Heart right ventricle (tissue), 16 donors: ENCODE measurements at regions not wholly inside any gene's neighbourhood (a gene's known extent, or its start where the extent isn't known, plus 50 kb on each side); places are given as distances from the start of the nearest gene placed in this dataset.

ENCODE experiments used
- ATAC-seq, 8 donors: fragments of 200-7000 bp; cut with Tn5 transposase; one replicate each; pipeline ENCODE4 v1.9.1; 2020; ENCODE audit warnings: mild to moderate bottlenecking in 8 of 8, moderate library complexity in 8 of 8, moderate number of reproducible peaks in 1 of 8
- DNase-seq, 2 donors: peaks; one replicate each; pipeline ENCODE4 v3.0.0-alpha.2; 2020
- H3K27ac ChIP-seq, 10 donors: fragments of 200-600 bp; sonication (generic) in 2 of 10; one replicate each; pipeline versions ENCODE4 v1.5.0 to v1.8.0; 2020 to 2022; ENCODE audit warnings: mild to moderate bottlenecking in 3 of 10
- H3K27me3 ChIP-seq, 7 donors: fragments of 200-600 bp; one replicate each; pipeline ENCODE4 v1.8.0; 2021 to 2022; ENCODE audit warnings: mild to moderate bottlenecking in 2 of 7
- H3K36me3 ChIP-seq, 9 donors: fragments of 200-600 bp; sonication (generic) in 1 of 9; one replicate each; pipeline versions ENCODE4 v1.5.0 to v1.8.0; 2020 to 2022; ENCODE audit warnings: mild to moderate bottlenecking in 2 of 9
- H3K4me1 ChIP-seq, 9 donors: fragments of 200-600 bp; sonication (generic) in 1 of 9; one replicate each; pipeline versions ENCODE4 v1.5.0 to v1.8.0; 2020 to 2022; ENCODE audit warnings: mild to moderate bottlenecking in 4 of 9
- H3K4me3 ChIP-seq, 10 donors: fragments of 200-600 bp; sonication (generic) in 2 of 10; one replicate each; pipeline versions ENCODE4 v1.5.0 to v1.8.0; 2020 to 2022; ENCODE audit warnings: mild to moderate bottlenecking in 7 of 10, moderate library complexity in 2 of 10
- H3K9me3 ChIP-seq, 11 donors: fragments of 200-600 bp in 10 of 11; sonication (generic) in 2 of 11; one replicate each; pipeline versions ENCODE4 v1.5.0 to v1.8.0; 2013 to 2022; ENCODE audit warnings: mild to moderate bottlenecking in 2 of 11, control low read depth in 1 of 11, moderate library complexity in 1 of 11
- WGBS, 2 donors: extraction: QIAGEN DNeasy Blood & Tissue Kit; methylation state at CpG; one replicate each; pipeline ENCODE4 v1.1.7; 2013; ENCODE audit warnings: inconsistent platforms in 1 of 2; 5-methylcytosine and 5-hydroxymethylcytosine counted together
- intact Hi-C, 10 donors: fragments of 100-400 bp; cut with DNase I; formaldehyde crosslinking; loops; one replicate each; pipeline versions ENCODE4 v1.11.1 to v1.14.2; 2022
- TF ChIP-seq, protein P1 (sequence below), 9 donors: fragments of 200-600 bp; sonication (generic) in 2 of 9; IDR thresholded peaks; one replicate each; pipeline versions ENCODE4 v1.5.0 to v1.8.0; 2021 to 2022; ENCODE audit warnings: antibody characterized with exemption in 9 of 9, mild to moderate bottlenecking in 5 of 9, moderate library complexity in 1 of 9
- donor health status: Arrhythmogenic right ventricular cardiomyopathy.
- donor health status: ischemic (EF 13 %, LVEDD 7.1; RV severe dilation, severe dysfunction).
- donor health status: healthy with polysubstance abuse.
- donor health status: DM: no; HTN: yes; CAD: no.
- donor health status: DM: no; HTN: no; CAD: no.
- donor health status: ischemic (EF 25% LVEDD 6.9; RV normal size, moderate dysfunction).
- donor health status: ischemic (EF 25% LVEDD 5.7; RV mildly dilated, moderate dysfunction).
- donor health status: healthy.
- donor health status: DM: yes; HTN: yes; CAD: no.
- donor health status: Ischemic cardiomyopathy.
- donor health status: ischemic (EF 35%, LVEDD 5.7; RV mildly dilated, moderate dysfunction).
- donor health status: nonischemic (EF 11% LVEDD 7.7; RV severe dilation, severe dysfunction).
- donor health status: DM: yes; HTN: yes; CAD: no.
- donor health status: PGD.
- donor health status: ischemic (EF 29% LVEDD 5.4; RV normal size, mild dysfunction).
- donor health status: nonischemic (EF 23%, LVEDD 6.1; RV moderate dilation, normal function).

DNA sequence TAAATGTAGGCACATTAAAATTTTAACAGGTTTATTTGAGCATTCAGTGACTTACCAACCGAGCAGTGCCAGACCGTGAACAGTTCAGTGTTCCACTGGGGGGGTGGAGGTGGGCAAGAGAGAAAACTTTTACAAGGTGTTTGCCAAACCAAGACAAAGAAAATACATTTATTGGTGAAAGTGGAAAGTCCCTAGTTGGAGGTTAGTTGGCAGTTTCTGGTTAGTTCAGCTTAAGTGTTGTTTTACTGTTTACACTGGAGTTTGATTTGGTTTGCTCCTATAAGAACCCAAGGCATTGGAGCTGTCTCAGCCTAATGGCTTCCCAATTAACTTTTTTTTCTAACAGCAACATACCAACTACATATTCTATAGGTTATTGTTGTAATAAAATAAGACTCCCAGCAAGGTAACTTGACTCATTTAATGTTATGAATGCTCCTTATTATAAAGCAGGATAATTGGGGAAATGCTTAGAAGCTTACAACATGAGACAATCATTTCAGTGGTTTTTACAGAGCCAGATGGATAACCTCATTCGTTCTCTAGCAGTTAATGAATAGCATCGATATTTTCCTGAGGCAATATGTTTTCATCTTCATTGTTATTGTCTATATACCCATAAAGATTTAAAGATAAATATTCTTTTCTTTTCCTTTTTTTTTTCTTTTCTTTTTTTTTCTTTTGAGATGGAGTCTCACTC, 115.8 kb downstream of the ETNK1 start:
- TF ChIP-seq, protein P1, sequence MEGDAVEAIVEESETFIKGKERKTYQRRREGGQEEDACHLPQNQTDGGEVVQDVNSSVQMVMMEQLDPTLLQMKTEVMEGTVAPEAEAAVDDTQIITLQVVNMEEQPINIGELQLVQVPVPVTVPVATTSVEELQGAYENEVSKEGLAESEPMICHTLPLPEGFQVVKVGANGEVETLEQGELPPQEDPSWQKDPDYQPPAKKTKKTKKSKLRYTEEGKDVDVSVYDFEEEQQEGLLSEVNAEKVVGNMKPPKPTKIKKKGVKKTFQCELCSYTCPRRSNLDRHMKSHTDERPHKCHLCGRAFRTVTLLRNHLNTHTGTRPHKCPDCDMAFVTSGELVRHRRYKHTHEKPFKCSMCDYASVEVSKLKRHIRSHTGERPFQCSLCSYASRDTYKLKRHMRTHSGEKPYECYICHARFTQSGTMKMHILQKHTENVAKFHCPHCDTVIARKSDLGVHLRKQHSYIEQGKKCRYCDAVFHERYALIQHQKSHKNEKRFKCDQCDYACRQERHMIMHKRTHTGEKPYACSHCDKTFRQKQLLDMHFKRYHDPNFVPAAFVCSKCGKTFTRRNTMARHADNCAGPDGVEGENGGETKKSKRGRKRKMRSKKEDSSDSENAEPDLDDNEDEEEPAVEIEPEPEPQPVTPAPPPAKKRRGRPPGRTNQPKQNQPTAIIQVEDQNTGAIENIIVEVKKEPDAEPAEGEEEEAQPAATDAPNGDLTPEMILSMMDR (IDR thresholded peaks at IDR 0.05), result no peak
- Histone ChIP-seq H3K27ac (no peak overlapping the region), H3K27me3 (no peaks in the 10 kb centered on the region), H3K4me1 (no peaks in the 10 kb centered on the region), H3K9me3 (no peaks in the 10 kb centered on the region), H3K4me3 (no peak overlapping the region), H3K36me3 (no peaks in the 10 kb centered on the region)
- intact Hi-C loops, result no loop called here
- DNase-seq (no peak), ATAC-seq (no peak)
- WGBS, 2 donors, result 81 to 92% methylated on average over 4 of the region's 4 CpGs

DNA sequence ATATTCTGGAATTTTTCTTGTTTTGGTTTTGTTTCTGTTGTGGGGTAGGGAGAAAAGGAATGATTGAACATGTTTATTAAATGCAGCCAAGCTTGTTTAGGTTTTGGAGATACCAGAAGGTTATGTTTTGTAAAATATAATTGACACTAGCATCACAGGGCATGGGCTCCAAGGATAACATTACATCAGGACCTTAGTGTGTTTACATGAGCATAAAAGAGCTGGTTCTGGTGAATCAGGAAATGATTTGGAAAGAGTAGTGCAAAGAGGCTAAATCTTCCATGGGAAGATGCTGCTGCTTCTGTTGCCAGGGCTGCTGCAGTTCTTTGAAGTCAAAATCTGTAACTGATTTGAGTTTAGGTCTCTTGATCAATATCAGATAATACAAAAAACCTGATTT, 118.7 kb downstream of the ETNK1 start:
- TF ChIP-seq, protein P1 (IDR thresholded peaks at IDR 0.05), result no peak

DNA sequence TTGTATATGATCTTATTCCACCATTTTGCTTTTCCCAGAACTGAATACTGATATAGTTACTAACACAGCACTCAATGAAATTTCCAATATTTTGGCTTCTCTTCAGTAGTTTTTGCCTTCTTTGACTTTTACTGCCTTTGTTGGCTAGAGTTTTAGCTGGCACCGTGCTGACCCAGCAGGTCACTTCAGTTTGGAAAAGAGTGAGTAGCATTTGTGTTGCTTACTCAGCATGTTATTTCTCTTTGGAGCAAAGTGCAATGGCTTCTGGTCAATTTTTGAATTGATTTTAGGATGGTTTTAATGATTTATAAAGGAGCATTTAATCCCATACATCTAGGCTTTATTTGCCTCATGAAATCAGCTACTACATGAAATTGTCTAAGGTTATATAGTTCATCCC, 119.2 kb downstream of the ETNK1 start:
- 77 to 89% methylated on average over 1 of the region's 1 CpG for WGBS, 2 donors
- TF ChIP-seq, protein P1 (IDR thresholded peaks at IDR 0.05), result no peak
- DNase-seq (no peak), ATAC-seq (no peak)
- intact Hi-C loops, result no loop called here
- Histone ChIP-seq H3K27me3 (no peaks in the 10 kb centered on the region), H3K36me3 (no peaks in the 10 kb centered on the region), H3K9me3 (no peaks in the 10 kb centered on the region), H3K27ac (no peak overlapping the region), H3K4me1 (no peaks in the 10 kb centered on the region), H3K4me3 (no peak overlapping the region)

More for the DNA sequence above, 118.7 kb downstream of the ETNK1 start:
- H3K4me1 ChIP-seq, result no peaks in the 10 kb centered on the region
- H3K36me3 ChIP-seq, result no peaks in the 10 kb centered on the region
- intact Hi-C loops, result no loop called here
- no peaks in the 10 kb centered on the region for H3K9me3 ChIP-seq
- no peak overlapping the region for H3K27ac ChIP-seq
- H3K27me3 ChIP-seq, result no peaks in the 10 kb centered on the region
- ATAC-seq (no peak), DNase-seq (no peak)
- H3K4me3 ChIP-seq, result no peak overlapping the region

DNA sequence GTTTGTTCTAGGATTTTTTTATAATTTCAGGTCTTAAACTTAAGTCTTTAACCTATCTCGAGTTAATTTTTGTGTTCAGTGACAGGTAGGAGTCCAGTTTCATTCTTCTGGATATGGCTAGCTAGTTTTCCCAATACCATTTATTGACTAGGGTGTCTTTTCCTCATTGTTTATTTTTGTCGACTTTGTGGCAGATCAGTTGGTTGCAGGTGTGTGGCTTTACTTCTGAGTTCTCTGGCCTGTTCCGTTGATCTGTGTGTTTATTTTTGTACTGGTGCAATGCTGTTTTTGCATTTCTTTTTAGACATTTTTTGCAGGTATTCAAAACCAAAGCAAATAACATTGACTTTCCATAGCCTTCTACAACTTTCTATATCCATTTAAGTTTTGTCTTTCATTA, 121.7 kb downstream of the ETNK1 start:
- no peak overlapping the region for H3K4me3 ChIP-seq
- no peaks in the 10 kb centered on the region for H3K27me3 ChIP-seq
- DNase-seq (no peak), ATAC-seq (no peak)
- H3K9me3 ChIP-seq, result peaks cover 0 to 2% (median 0%) of the 10 kb centered on the region in 11 donors
- intact Hi-C loops, result no loop called here
- TF ChIP-seq, protein P1 (IDR thresholded peaks at IDR 0.05), result no peak
- 65 to 73% methylated on average over 3 of the region's 3 CpGs for WGBS, 2 donors
- no peaks in the 10 kb centered on the region for H3K36me3 ChIP-seq
- H3K4me1 ChIP-seq, result no peaks in the 10 kb centered on the region
- H3K27ac ChIP-seq, result no peak overlapping the region
